HL-60 (cell line): ENCODE measurements at regions not wholly inside any gene's neighbourhood (a gene's known extent, or its start where the extent isn't known, plus 50 kb on each side); places are given as distances from the start of the nearest gene placed in this dataset.
"Not testable (repeated sequence)": the region's sequence is repeated elsewhere in the genome, so short reads cannot be mapped to it uniquely, and the experiment has no call there.

Source experiments
- DNase-seq, 2 experiments: peaks; one replicate each; pipeline ENCODE4 v3.0.0-alpha.2; 2010 to 2020; ENCODE audit warnings: low read depth in 1 of 2, low spot score in 1 of 2
- H3K27ac ChIP-seq: fragments of 250-450 bp; sonication (Bioruptor Pico); replicated peaks from 2 replicates; pipeline ENCODE4 v1.5.1; 2020; ENCODE audit warnings: mild to moderate bottlenecking, moderate library complexity
- H3K27me3 ChIP-seq: fragments of 250-450 bp; sonication (Bioruptor Pico); 2 replicates; pipeline ENCODE4 v1.5.1; 2021; ENCODE audit warnings: mild to moderate bottlenecking, moderate library complexity; ENCODE audit not compliant: insufficient read depth, poor library complexity, severe bottlenecking
- H3K4me3 ChIP-seq: replicated peaks from 2 replicates; pipeline ENCODE4 v1.5.1; 2011; ENCODE audit warnings: mild to moderate bottlenecking, control low read depth, low read length; ENCODE audit not compliant: insufficient read depth
- GABPA ChIP-seq: IDR thresholded peaks from 2 replicates; pipeline ENCODE4 v1.6.1; 2012; ENCODE audit warnings: low read depth
- POLR2AphosphoS5 ChIP-seq: IDR thresholded peaks from 2 replicates; pipeline ENCODE4 v1.6.1; 2012; ENCODE audit warnings: low read depth
- SPI1 ChIP-seq: IDR thresholded peaks from 2 replicates; pipeline ENCODE4 v1.6.1; 2012; ENCODE audit warnings: low read depth, mild to moderate bottlenecking, borderline replicate concordance
- TF ChIP-seq, protein P1 (sequence below): IDR thresholded peaks from one replicate; pipeline ENCODE4 v1.5.1; 2011; ENCODE audit warnings: low read length, control low read depth, inconsistent platforms; ENCODE audit not compliant: insufficient read depth
- TF ChIP-seq, protein P2 (sequence below): IDR thresholded peaks from 2 replicates; pipeline ENCODE4 v1.6.1; 2012; ENCODE audit warnings: low read depth; ENCODE audit not compliant: insufficient replicate concordance

DNA sequence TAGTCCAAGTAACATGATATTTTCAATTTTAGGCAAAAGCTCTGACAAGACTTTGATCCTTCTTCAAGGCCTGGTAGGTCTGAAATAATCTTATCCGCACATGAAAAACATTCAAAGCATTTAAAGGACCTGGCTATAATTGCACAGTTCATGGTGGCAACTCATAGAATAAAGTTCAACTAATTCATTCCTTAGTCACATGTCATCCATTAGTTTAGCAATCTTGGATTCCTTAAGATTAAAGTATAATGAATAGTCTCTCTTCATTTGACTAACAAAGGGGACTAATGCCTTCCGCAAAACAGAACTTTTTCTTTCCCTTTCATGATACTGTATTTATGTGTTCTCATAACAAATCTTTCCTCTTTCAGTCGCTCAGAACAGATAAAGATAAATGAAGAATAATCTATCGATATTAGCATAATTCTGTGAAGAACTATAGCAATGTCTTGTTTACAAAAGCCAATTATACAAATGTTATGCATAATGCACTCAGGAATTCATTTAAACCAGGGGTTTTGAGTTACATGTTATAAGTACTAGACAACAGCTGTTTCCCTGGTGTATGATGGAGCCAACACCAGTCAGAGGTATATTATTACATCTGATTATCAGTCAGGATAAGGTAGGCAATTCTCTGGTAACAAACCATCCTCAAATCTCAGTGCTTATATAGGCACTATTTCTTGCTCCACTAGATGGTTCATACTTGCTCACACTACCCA lies 172.5 kb downstream of the POTEB3 start:
- Histone ChIP-seq H3K4me3 (no peak overlapping the region), H3K27ac (no peak overlapping the region), H3K27me3 (no peaks in the 10 kb centered on the region)
- TF ChIP-seq SPI1 (no peak), GABPA (no peak), POLR2AphosphoS5 (no peak)
- TF ChIP-seq, protein P1, sequence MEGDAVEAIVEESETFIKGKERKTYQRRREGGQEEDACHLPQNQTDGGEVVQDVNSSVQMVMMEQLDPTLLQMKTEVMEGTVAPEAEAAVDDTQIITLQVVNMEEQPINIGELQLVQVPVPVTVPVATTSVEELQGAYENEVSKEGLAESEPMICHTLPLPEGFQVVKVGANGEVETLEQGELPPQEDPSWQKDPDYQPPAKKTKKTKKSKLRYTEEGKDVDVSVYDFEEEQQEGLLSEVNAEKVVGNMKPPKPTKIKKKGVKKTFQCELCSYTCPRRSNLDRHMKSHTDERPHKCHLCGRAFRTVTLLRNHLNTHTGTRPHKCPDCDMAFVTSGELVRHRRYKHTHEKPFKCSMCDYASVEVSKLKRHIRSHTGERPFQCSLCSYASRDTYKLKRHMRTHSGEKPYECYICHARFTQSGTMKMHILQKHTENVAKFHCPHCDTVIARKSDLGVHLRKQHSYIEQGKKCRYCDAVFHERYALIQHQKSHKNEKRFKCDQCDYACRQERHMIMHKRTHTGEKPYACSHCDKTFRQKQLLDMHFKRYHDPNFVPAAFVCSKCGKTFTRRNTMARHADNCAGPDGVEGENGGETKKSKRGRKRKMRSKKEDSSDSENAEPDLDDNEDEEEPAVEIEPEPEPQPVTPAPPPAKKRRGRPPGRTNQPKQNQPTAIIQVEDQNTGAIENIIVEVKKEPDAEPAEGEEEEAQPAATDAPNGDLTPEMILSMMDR: no peak
- TF ChIP-seq, protein P2, sequence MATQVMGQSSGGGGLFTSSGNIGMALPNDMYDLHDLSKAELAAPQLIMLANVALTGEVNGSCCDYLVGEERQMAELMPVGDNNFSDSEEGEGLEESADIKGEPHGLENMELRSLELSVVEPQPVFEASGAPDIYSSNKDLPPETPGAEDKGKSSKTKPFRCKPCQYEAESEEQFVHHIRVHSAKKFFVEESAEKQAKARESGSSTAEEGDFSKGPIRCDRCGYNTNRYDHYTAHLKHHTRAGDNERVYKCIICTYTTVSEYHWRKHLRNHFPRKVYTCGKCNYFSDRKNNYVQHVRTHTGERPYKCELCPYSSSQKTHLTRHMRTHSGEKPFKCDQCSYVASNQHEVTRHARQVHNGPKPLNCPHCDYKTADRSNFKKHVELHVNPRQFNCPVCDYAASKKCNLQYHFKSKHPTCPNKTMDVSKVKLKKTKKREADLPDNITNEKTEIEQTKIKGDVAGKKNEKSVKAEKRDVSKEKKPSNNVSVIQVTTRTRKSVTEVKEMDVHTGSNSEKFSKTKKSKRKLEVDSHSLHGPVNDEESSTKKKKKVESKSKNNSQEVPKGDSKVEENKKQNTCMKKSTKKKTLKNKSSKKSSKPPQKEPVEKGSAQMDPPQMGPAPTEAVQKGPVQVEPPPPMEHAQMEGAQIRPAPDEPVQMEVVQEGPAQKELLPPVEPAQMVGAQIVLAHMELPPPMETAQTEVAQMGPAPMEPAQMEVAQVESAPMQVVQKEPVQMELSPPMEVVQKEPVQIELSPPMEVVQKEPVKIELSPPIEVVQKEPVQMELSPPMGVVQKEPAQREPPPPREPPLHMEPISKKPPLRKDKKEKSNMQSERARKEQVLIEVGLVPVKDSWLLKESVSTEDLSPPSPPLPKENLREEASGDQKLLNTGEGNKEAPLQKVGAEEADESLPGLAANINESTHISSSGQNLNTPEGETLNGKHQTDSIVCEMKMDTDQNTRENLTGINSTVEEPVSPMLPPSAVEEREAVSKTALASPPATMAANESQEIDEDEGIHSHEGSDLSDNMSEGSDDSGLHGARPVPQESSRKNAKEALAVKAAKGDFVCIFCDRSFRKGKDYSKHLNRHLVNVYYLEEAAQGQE: no peak
- no peak for DNase-seq

DNA sequence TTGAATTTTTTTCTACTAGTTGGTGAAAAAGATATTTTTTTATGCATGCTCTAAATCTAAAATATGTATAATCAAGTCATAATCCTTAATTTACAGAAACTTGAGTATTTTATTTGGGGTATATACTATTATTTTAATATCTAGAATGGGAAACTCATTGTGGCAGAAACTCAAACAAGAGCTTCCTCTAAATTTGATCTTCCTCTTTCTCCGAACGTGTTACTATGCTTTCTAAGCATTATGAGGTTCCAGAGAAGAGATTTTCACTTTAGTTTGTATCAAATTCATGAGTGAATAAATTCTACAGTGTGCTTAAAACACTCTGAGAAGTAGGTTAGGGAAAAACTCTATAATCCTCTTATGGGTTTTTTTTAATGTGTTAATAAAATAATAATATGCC lies 173.1 kb downstream of the POTEB3 start:
- TF ChIP-seq, protein P2: no peak
- TF ChIP-seq POLR2AphosphoS5 (no peak), SPI1 (no peak), GABPA (no peak)
- TF ChIP-seq, protein P1: no peak
- no peak overlapping the region for H3K4me3 ChIP-seq
- H3K27ac ChIP-seq: no peak overlapping the region
- DNase-seq: no peak
- H3K27me3 ChIP-seq: no peaks in the 10 kb centered on the region

DNA sequence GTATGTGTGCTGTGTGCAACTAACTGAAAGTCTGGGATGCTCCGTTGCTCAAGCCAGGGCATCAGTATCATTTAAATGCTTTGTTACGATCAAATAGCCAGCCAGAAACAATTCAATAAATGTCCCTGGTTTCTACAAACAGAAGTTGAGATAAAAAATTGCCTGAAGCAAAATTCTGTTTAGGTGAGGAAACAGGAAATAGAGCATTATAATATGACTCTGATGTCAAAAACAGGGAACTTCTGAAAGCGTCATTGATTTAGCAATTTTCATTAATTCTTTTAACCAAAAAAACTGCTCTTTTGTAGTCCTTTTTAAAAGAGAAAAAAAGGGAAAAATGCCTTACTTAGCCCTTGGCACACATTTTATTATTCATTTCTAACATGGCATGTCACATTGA lies 174.7 kb downstream of the POTEB3 start:
- not testable (repeated sequence) for DNase-seq, H3K27ac ChIP-seq, H3K27me3 ChIP-seq, H3K4me3 ChIP-seq

DNA sequence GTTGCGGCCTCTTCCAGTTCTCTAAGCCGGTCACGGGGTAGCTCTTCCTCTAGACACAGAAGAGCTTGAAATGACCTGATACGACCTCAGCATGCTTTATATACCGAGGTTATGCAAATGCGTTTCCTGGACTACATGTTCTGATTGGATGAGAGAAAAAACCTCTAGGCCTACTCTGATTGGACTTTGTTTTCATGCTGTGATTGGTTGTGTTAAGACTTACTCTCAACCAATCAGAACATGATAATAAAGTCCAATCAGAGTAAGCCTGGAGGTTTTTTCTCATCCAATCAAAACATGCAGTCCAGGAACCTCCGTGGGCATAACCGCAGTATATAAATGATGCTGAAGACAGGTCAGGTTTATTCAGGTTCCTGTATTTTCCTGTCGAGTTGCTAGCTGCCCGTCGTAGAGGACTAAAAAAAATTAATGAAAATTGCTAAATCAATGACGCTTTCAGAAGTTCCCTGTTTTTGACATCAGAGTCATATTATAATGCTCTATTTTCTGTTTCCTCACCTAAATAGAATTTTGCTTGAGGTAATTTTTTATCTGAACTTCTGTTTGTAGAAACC lies 177.4 kb downstream of the POTEB3 start:
- Histone ChIP-seq H3K4me3 (no peak overlapping the region), H3K27ac (no peak overlapping the region), H3K27me3 (no peaks in the 10 kb centered on the region)
- TF ChIP-seq GABPA: no peak
- no peak for TF ChIP-seq SPI1
- TF ChIP-seq, protein P1: no peak
- no peak for TF ChIP-seq POLR2AphosphoS5
- TF ChIP-seq, protein P2: no peak
- no peak for DNase-seq
